ENCODE measurements at regions not wholly inside any gene's neighbourhood (a gene's known extent, or its start where the extent isn't known, plus 50 kb on each side); places are given as distances from the start of the nearest gene placed in this dataset.

DNA sequence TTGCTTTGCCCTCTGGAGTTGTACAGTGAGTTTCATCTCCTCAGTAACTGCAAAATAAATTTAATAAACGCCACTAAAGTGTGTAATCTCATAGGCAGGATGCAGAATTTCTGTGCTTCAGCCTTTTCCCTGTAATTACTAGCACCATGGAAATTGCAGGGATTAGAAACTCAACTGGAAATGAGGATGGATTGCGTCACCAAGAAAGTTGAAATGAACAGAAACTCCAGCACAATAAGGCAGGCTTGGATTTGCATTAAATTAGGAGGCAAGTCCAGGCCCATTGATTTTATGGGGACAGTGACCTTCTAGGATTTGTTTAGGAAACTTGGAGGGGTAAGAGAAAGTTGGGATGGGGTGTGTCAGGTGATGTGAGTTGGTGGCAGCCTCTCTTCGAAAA is 197.5 kb downstream of the PTPRU start:
- Histone ChIP-seq H3K9me3 (ENCODE audit: control insufficient read depth in 2 of 2, insufficient read depth in 1 of 2, low read length in 1 of 2) (no peaks in the 10 kb centered on the region), H3K36me3 (ENCODE audit: control insufficient read depth in 2 of 2, insufficient read depth in 2 of 2, low read length in 1 of 2) (no peaks in the 10 kb centered on the region), H3K27ac (ENCODE audit: low read depth in 1 of 2, low read length in 1 of 2) (no peak overlapping the region), H3K27me3 (ENCODE audit: control insufficient read depth in 2 of 2, insufficient read depth in 1 of 2, low read length in 1 of 2) (no peaks in the 10 kb centered on the region), H3K4me3 (ENCODE audit: low read length in 2 of 2) (no peak overlapping the region), H3K4me1 (ENCODE audit: control insufficient read depth in 2 of 2, insufficient read depth in 2 of 2, low read length in 2 of 2) (no peaks in the 10 kb centered on the region)
- WGBS, result 88% methylated on average over 3 of the region's 3 CpGs
- no peak for DNase-seq (ENCODE audit: low read depth in 6 of 9, low spot score in 9 of 9)

GRCh38 chr1:29431138-29431537 is 194.8 kb downstream of the PTPRU start:
- WGBS, result 71% methylated on average over 3 of the region's 3 CpGs

DNA sequence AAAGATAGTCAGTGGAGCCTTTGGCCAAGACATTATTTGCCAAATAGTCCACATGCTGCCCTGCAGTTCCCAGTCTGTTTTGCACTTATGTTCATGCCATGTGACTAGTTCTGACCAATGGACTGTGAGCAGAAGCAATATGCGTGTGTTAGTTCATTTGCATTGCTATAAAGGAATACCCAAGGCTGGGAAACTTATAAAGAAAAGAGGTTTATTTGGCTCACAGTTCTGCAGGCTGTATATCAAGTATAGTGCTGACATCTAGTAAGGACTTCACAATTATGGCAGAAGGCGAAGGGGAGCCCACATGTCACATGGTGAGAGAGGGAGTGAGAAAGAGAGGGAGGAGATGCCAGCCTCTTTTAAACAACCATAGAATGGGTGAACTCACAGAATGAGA is 193.3 kb downstream of the PTPRU start:
- DNase-seq (ENCODE audit: low read depth in 6 of 9, low spot score in 9 of 9), result no peak
- no peaks in the 10 kb centered on the region for H3K36me3 ChIP-seq (ENCODE audit: control insufficient read depth in 2 of 2, insufficient read depth in 2 of 2, low read length in 1 of 2)

More at GRCh38 chr1:29431138-29431537, 194.8 kb downstream of the PTPRU start:
- no peaks in the 10 kb centered on the region for H3K36me3 ChIP-seq (ENCODE audit: control insufficient read depth in 2 of 2, insufficient read depth in 2 of 2, low read length in 1 of 2)
- no peak overlapping the region for H3K4me3 ChIP-seq (ENCODE audit: low read length in 2 of 2)
- no peaks in the 10 kb centered on the region for H3K27me3 ChIP-seq (ENCODE audit: control insufficient read depth in 2 of 2, insufficient read depth in 1 of 2, low read length in 1 of 2)
- no peak for DNase-seq (ENCODE audit: low read depth in 6 of 9, low spot score in 9 of 9)
- no peaks in the 10 kb centered on the region for H3K9me3 ChIP-seq (ENCODE audit: control insufficient read depth in 2 of 2, insufficient read depth in 1 of 2, low read length in 1 of 2)
- no peaks in the 10 kb centered on the region for H3K4me1 ChIP-seq (ENCODE audit: control insufficient read depth in 2 of 2, insufficient read depth in 2 of 2, low read length in 2 of 2)
- H3K27ac ChIP-seq (ENCODE audit: low read depth in 1 of 2, low read length in 1 of 2), result no peak overlapping the region

DNA sequence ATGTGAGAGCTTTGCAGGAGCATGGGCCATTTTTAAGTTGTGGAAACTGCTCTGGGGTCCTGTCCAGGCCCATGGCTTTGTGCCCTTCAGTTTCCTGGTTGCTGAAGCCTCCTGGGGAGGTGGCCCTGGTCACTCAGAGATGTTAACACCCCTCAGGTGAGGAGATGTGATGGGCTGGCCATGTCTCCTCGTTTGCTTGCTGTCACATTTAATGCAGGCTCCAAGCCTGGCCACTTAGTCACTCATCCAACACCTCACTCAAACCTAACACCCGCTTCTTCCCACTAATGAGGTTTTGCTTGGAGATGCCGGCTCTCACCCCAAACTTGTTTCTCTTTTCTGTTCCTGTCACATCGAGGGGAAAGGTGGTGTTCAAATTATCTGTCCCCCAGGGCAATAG is 192.7 kb downstream of the PTPRU start:
- Histone ChIP-seq H3K4me3 (ENCODE audit: low read length in 2 of 2) (no peak overlapping the region), H3K27me3 (ENCODE audit: control insufficient read depth in 2 of 2, insufficient read depth in 1 of 2, low read length in 1 of 2) (no peaks in the 10 kb centered on the region), H3K4me1 (ENCODE audit: control insufficient read depth in 2 of 2, insufficient read depth in 2 of 2, low read length in 2 of 2) (no peaks in the 10 kb centered on the region), H3K36me3 (ENCODE audit: control insufficient read depth in 2 of 2, insufficient read depth in 2 of 2, low read length in 1 of 2) (no peaks in the 10 kb centered on the region), H3K9me3 (ENCODE audit: control insufficient read depth in 2 of 2, insufficient read depth in 1 of 2, low read length in 1 of 2) (no peaks in the 10 kb centered on the region), H3K27ac (ENCODE audit: low read depth in 1 of 2, low read length in 1 of 2) (no peak overlapping the region)
- DNase-seq (ENCODE audit: low read depth in 6 of 9, low spot score in 9 of 9), result no peak
- 82% methylated on average over 4 of the region's 4 CpGs for WGBS

More for the DNA sequence above, 193.3 kb downstream of the PTPRU start:
- WGBS, result 93% methylated on average over 2 of the region's 2 CpGs
- Histone ChIP-seq H3K4me1 (ENCODE audit: control insufficient read depth in 2 of 2, insufficient read depth in 2 of 2, low read length in 2 of 2) (no peaks in the 10 kb centered on the region), H3K9me3 (ENCODE audit: control insufficient read depth in 2 of 2, insufficient read depth in 1 of 2, low read length in 1 of 2) (no peaks in the 10 kb centered on the region), H3K27ac (ENCODE audit: low read depth in 1 of 2, low read length in 1 of 2) (no peak overlapping the region), H3K4me3 (ENCODE audit: low read length in 2 of 2) (no peak overlapping the region), H3K27me3 (ENCODE audit: control insufficient read depth in 2 of 2, insufficient read depth in 1 of 2, low read length in 1 of 2) (no peaks in the 10 kb centered on the region)

- 92% methylated on average over 4 of the region's 4 CpGs for WGBS
- Histone ChIP-seq H3K36me3 (ENCODE audit: control insufficient read depth in 2 of 2, insufficient read depth in 2 of 2, low read length in 1 of 2) (no peaks in the 10 kb centered on the region), H3K27ac (ENCODE audit: low read depth in 1 of 2, low read length in 1 of 2) (no peak overlapping the region), H3K4me1 (ENCODE audit: control insufficient read depth in 2 of 2, insufficient read depth in 2 of 2, low read length in 2 of 2) (no peaks in the 10 kb centered on the region), H3K27me3 (ENCODE audit: control insufficient read depth in 2 of 2, insufficient read depth in 1 of 2, low read length in 1 of 2) (no peaks in the 10 kb centered on the region), H3K4me3 (ENCODE audit: low read length in 2 of 2) (no peak overlapping the region), H3K9me3 (ENCODE audit: control insufficient read depth in 2 of 2, insufficient read depth in 1 of 2, low read length in 1 of 2) (no peaks in the 10 kb centered on the region)
- DNase-seq (ENCODE audit: low read depth in 6 of 9, low spot score in 9 of 9), result no peak
Measured at GRCh38 chr1:29428280-29428615, 191.9 kb downstream of the PTPRU start.

DNA sequence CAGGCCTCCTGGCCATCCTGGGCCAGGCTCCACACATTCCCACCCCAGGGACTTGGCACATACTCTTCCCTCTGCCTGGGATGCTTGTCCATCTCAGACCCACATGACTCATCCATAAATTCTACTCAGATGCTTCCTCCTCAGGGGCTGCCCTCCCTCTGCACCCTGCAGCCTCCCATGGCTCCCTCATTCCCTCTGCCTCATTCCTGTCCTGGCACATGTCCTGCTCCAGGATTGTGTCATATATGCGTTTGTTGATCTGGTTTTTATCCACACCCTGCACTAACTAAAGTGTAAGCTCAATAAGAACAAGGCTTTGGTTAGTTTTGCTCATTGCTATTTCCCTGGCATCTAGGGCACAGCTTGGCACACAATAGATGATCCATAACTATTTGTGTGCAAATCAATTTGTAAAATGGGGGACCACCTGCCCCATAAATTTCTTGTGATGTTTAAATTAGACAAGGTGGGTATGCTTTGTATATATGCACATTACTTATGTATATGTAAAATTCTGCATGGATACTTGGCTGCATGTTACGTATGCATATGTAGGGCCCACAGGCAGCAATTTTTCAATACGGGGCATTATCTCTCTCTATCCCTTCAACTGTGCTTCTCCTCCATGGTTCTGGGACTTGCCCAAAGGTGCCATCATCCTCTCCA is 191.4 kb downstream of the PTPRU start:
- H3K27me3 ChIP-seq (ENCODE audit: control insufficient read depth in 2 of 2, insufficient read depth in 1 of 2, low read length in 1 of 2), result no peaks in the 10 kb centered on the region
- no peaks in the 10 kb centered on the region for H3K36me3 ChIP-seq (ENCODE audit: control insufficient read depth in 2 of 2, insufficient read depth in 2 of 2, low read length in 1 of 2)
- no peaks in the 10 kb centered on the region for H3K4me1 ChIP-seq (ENCODE audit: control insufficient read depth in 2 of 2, insufficient read depth in 2 of 2, low read length in 2 of 2)
- 97% methylated on average over 3 of the region's 3 CpGs for WGBS
- no peak overlapping the region for H3K4me3 ChIP-seq (ENCODE audit: low read length in 2 of 2)
- no peak overlapping the region for H3K27ac ChIP-seq (ENCODE audit: low read depth in 1 of 2, low read length in 1 of 2)
- DNase-seq (ENCODE audit: low read depth in 6 of 9, low spot score in 9 of 9), result no peak
- no peaks in the 10 kb centered on the region for H3K9me3 ChIP-seq (ENCODE audit: control insufficient read depth in 2 of 2, insufficient read depth in 1 of 2, low read length in 1 of 2)

DNA sequence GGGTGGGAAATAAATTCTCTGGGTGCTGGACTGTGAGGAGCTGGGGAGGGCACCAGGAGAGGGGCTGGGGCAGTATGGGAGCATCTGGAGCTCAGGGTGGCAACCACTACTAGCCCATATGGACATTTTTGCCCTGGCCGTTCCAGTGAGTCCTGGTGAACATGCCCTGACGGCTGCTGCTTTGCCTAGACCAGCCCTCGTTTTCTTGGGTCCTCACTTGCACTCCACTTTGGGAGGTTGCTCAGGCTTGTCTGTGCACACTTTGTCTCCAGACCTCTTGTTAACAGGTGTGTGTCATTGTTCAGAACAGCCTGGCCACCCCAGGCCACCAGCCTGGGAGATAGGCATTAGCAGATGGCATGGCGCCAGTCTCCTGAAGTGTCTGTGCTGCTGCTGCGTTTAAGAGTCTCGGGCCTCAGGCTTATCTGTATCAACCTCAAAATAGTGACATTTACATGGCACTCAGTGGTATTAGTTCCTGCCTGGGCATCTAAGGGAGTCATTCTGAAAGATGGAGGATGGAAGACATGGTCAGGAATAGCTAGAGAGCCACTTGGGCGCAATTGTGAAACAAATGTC is 190.5 kb downstream of the PTPRU start:
- WGBS, result 91% methylated on average over 7 of the region's 7 CpGs
- no peak overlapping the region for H3K4me3 ChIP-seq (ENCODE audit: low read length in 2 of 2)
- H3K9me3 ChIP-seq (ENCODE audit: control insufficient read depth in 2 of 2, insufficient read depth in 1 of 2, low read length in 1 of 2), result no peaks in the 10 kb centered on the region
- no peak overlapping the region for H3K27ac ChIP-seq (ENCODE audit: low read depth in 1 of 2, low read length in 1 of 2)
- DNase-seq (ENCODE audit: low read depth in 6 of 9, low spot score in 9 of 9), result no peak
- no peaks in the 10 kb centered on the region for H3K36me3 ChIP-seq (ENCODE audit: control insufficient read depth in 2 of 2, insufficient read depth in 2 of 2, low read length in 1 of 2)
- H3K27me3 ChIP-seq (ENCODE audit: control insufficient read depth in 2 of 2, insufficient read depth in 1 of 2, low read length in 1 of 2), result no peaks in the 10 kb centered on the region
- H3K4me1 ChIP-seq (ENCODE audit: control insufficient read depth in 2 of 2, insufficient read depth in 2 of 2, low read length in 2 of 2), result no peaks in the 10 kb centered on the region

DNA sequence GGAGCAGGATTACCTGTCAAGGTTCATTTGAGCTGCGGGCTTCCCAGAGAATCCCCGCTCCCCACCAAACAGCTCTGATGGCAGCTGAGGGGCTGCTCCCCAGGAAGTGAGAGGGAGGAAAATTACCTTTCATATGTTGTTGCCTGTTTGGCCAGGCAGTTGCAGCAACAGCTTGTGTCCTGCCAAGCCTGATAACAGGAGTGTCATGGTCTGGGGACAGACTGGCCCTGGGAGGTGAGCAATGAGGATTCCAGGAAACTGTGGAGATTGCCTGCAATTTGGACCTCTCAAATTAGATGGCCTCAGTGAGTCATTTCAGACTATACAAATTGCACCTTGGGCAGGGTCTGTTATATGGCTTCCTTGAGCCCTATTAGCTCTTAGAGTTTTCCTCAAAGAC is 189.3 kb downstream of the PTPRU start:
- no peaks in the 10 kb centered on the region for H3K27me3 ChIP-seq (ENCODE audit: control insufficient read depth in 2 of 2, insufficient read depth in 1 of 2, low read length in 1 of 2)
- H3K9me3 ChIP-seq (ENCODE audit: control insufficient read depth in 2 of 2, insufficient read depth in 1 of 2, low read length in 1 of 2), result no peaks in the 10 kb centered on the region
- no peaks in the 10 kb centered on the region for H3K4me1 ChIP-seq (ENCODE audit: control insufficient read depth in 2 of 2, insufficient read depth in 2 of 2, low read length in 2 of 2)
- WGBS, result 98% methylated on average over 2 of the region's 2 CpGs
- H3K27ac ChIP-seq (ENCODE audit: low read depth in 1 of 2, low read length in 1 of 2), result no peak overlapping the region
- H3K36me3 ChIP-seq (ENCODE audit: control insufficient read depth in 2 of 2, insufficient read depth in 2 of 2, low read length in 1 of 2), result no peaks in the 10 kb centered on the region
- no peak overlapping the region for H3K4me3 ChIP-seq (ENCODE audit: low read length in 2 of 2)
- no peak for DNase-seq (ENCODE audit: low read depth in 6 of 9, low spot score in 9 of 9)

- DNase-seq (ENCODE audit: low read depth in 6 of 9, low spot score in 9 of 9), result no peak
- Histone ChIP-seq H3K27ac (ENCODE audit: low read depth in 1 of 2, low read length in 1 of 2) (no peak overlapping the region), H3K27me3 (ENCODE audit: control insufficient read depth in 2 of 2, insufficient read depth in 1 of 2, low read length in 1 of 2) (no peaks in the 10 kb centered on the region), H3K36me3 (ENCODE audit: control insufficient read depth in 2 of 2, insufficient read depth in 2 of 2, low read length in 1 of 2) (no peaks in the 10 kb centered on the region), H3K4me1 (ENCODE audit: control insufficient read depth in 2 of 2, insufficient read depth in 2 of 2, low read length in 2 of 2) (no peaks in the 10 kb centered on the region), H3K4me3 (ENCODE audit: low read length in 2 of 2) (no peak overlapping the region), H3K9me3 (ENCODE audit: control insufficient read depth in 2 of 2, insufficient read depth in 1 of 2, low read length in 1 of 2) (no peaks in the 10 kb centered on the region)
- WGBS, result 88% methylated on average over 2 of the region's 2 CpGs
Measured at GRCh38 chr1:29424266-29424665, 187.9 kb downstream of the PTPRU start.
